Panc1 (cell line): ENCODE measurements at regions not wholly inside any gene's neighbourhood (a gene's known extent, or its start where the extent isn't known, plus 50 kb on each side); places are given as distances from the start of the nearest gene placed in this dataset.

ENCODE experiments used
- POLR2AphosphoS5 ChIP-seq: IDR thresholded peaks from 2 replicates; pipeline ENCODE4 v1.6.1; 2012; ENCODE audit warnings: mild to moderate bottlenecking, low read depth, low read length, moderate library complexity
- SIN3A ChIP-seq: IDR thresholded peaks from 2 replicates; pipeline ENCODE4 v1.6.1; 2012; ENCODE audit warnings: low read depth, mild to moderate bottlenecking, low read length, moderate library complexity, borderline replicate concordance; ENCODE audit not compliant: insufficient read depth
- TCF7L2 ChIP-seq: IDR thresholded peaks from 2 replicates; pipeline ENCODE4 v1.6.1; 2011; ENCODE audit warnings: mild to moderate bottlenecking, low read depth, low read length, inconsistent platforms
- TF ChIP-seq, protein P1 (sequence below): fragments of 450-650 bp; IDR thresholded peaks from 2 replicates; pipeline ENCODE4 v1.5.1; 2017; ENCODE audit warnings: mild to moderate bottlenecking
- TF ChIP-seq, protein P2 (sequence below), 2 experiments: IDR thresholded peaks; 2 replicates each; pipeline ENCODE4 v1.6.1; 2011 to 2012; ENCODE audit warnings: low read depth in 2 of 2, control low read depth in 1 of 2, low read length in 1 of 2, mild to moderate bottlenecking in 1 of 2, moderate library complexity in 1 of 2; ENCODE audit not compliant: insufficient read depth in 1 of 2

DNA sequence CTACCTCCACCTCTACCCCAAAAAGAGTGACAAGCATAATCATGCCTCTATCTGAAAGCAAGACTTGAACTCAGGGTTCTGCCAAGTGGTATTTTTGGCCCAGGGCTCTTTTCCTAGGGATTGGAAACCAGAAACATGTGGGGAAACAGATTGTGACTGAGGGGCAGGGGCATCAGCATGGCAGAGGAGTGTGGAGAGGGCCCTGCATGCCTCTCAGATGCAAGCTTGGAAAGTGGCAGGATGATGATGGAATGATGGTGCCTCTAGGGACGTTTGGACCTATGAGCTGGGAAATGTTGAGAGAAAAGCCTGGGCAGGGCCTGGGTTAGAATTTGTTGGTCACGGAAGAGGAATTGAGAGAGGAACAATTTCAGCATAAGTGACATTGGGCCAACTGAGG, 78.4 kb upstream of the LEP start:
- TF ChIP-seq POLR2AphosphoS5 (no peak), TCF7L2 (no peak), SIN3A (no peak)
- TF ChIP-seq, protein P1, sequence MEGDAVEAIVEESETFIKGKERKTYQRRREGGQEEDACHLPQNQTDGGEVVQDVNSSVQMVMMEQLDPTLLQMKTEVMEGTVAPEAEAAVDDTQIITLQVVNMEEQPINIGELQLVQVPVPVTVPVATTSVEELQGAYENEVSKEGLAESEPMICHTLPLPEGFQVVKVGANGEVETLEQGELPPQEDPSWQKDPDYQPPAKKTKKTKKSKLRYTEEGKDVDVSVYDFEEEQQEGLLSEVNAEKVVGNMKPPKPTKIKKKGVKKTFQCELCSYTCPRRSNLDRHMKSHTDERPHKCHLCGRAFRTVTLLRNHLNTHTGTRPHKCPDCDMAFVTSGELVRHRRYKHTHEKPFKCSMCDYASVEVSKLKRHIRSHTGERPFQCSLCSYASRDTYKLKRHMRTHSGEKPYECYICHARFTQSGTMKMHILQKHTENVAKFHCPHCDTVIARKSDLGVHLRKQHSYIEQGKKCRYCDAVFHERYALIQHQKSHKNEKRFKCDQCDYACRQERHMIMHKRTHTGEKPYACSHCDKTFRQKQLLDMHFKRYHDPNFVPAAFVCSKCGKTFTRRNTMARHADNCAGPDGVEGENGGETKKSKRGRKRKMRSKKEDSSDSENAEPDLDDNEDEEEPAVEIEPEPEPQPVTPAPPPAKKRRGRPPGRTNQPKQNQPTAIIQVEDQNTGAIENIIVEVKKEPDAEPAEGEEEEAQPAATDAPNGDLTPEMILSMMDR, result no peak
- TF ChIP-seq, protein P2, sequence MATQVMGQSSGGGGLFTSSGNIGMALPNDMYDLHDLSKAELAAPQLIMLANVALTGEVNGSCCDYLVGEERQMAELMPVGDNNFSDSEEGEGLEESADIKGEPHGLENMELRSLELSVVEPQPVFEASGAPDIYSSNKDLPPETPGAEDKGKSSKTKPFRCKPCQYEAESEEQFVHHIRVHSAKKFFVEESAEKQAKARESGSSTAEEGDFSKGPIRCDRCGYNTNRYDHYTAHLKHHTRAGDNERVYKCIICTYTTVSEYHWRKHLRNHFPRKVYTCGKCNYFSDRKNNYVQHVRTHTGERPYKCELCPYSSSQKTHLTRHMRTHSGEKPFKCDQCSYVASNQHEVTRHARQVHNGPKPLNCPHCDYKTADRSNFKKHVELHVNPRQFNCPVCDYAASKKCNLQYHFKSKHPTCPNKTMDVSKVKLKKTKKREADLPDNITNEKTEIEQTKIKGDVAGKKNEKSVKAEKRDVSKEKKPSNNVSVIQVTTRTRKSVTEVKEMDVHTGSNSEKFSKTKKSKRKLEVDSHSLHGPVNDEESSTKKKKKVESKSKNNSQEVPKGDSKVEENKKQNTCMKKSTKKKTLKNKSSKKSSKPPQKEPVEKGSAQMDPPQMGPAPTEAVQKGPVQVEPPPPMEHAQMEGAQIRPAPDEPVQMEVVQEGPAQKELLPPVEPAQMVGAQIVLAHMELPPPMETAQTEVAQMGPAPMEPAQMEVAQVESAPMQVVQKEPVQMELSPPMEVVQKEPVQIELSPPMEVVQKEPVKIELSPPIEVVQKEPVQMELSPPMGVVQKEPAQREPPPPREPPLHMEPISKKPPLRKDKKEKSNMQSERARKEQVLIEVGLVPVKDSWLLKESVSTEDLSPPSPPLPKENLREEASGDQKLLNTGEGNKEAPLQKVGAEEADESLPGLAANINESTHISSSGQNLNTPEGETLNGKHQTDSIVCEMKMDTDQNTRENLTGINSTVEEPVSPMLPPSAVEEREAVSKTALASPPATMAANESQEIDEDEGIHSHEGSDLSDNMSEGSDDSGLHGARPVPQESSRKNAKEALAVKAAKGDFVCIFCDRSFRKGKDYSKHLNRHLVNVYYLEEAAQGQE (IDR thresholded peaks at IDR 0.05; ENCODE audit: insufficient read depth in 1 of 2, low read depth in 2 of 2, low read length in 1 of 2), result no peak
